NT2/D1 (cell line): ENCODE measurements at regions not wholly inside any gene's neighbourhood (a gene's known extent, or its start where the extent isn't known, plus 50 kb on each side); places are given as distances from the start of the nearest gene placed in this dataset.

Experiments
- SUZ12 ChIP-seq: IDR thresholded peaks from 2 replicates; pipeline ENCODE4 v1.6.1; 2011; ENCODE audit not compliant: insufficient read length, insufficient read depth; ENCODE audit errors: extremely low read depth
- YY1 ChIP-seq: IDR thresholded peaks from 2 replicates; pipeline ENCODE4 v1.6.1; 2011; ENCODE audit not compliant: insufficient read length, insufficient read depth
- ZNF274 ChIP-seq: IDR thresholded peaks from 2 replicates; pipeline ENCODE4 v1.6.1; 2011; ENCODE audit warnings: mild to moderate bottlenecking, low read depth, low read length

- TF ChIP-seq ZNF274 (no peak), SUZ12 (no peak), YY1 (no peak)
Observed at GRCh38 chr17:53093391-53093790, 729.3 kb upstream of the KIF2B start.
